ENCODE measurements at regions not wholly inside any gene's neighbourhood (a gene's known extent, or its start where the extent isn't known, plus 50 kb on each side); places are given as distances from the start of the nearest gene placed in this dataset.

DNA sequence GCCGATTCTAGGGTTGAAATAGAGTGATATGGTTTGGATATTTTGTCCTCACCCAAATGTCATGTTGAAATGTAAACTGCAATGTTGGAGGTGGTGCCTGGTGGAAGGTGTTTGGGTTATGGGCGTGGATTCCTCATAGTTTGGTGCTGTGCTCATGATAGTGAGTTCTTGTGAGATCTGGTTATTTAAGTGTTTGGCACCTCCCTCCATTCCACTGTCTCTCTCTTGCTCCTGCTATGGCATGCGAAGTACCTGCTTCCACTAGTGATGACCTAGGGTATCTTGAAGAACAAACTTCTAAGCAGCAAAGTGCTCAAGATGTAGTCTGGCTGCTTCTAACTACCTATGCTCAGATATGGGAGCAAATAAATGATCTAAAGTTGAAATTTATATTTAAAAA is 56.0 kb upstream of the TSPAN18 start:
- H3K27ac ChIP-seq (ENCODE audit: low read depth, low read length) = peak overlapping the region; percentile 95
- peak overlapping the region; percentile 48 for H3K9ac ChIP-seq (ENCODE audit: low read depth, low read length)
- H3K4me3 ChIP-seq (ENCODE audit: low read depth, low read length) = peak overlapping the region; percentile 46

DNA sequence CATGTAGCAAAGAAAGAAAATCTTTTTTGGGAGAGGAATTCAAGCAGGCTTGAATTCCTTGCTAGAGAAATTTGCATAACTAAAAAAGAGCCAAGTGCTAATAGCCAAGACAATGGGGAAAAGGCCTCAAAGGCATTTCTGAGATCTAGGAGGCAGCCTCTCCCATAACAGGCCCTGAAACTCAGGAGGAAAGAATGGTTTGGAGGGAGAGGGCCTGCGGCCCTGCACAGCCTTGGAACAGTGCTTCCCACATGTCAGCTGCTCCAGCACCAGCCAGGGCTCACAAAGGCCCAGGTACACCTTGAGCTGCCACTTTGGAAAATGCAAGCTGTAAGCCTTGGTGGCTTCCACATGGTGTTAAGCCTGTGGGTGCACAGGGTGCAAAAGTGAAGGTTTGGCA is 55.5 kb upstream of the TSPAN18 start:
- H3K9ac ChIP-seq (ENCODE audit: low read depth, low read length) = peak overlapping the region; percentile 48
- no peaks in the 10 kb centered on the region for H3K9me3 ChIP-seq (ENCODE audit: control insufficient read depth, insufficient read depth, low read length)
- H3K27ac ChIP-seq (ENCODE audit: low read depth, low read length) = peak overlapping the region; percentile 95
- H3K27me3 ChIP-seq (ENCODE audit: control insufficient read depth, insufficient read depth, low read length) = no peaks in the 10 kb centered on the region
- peak overlapping the region; percentile 46 for H3K4me3 ChIP-seq (ENCODE audit: low read depth, low read length)
- H3K36me3 ChIP-seq (ENCODE audit: control insufficient read depth, insufficient read depth, low read length) = no peaks in the 10 kb centered on the region
- peaks cover 13% of the 10 kb centered on the region; the same call in 1 of the 2 replicates for H3K4me1 ChIP-seq (ENCODE audit: control insufficient read depth, insufficient read depth, low read length)

More for the DNA sequence above, 56.0 kb upstream of the TSPAN18 start:
- Histone ChIP-seq H3K36me3 (ENCODE audit: control insufficient read depth, insufficient read depth, low read length) (no peaks in the 10 kb centered on the region), H3K4me1 (ENCODE audit: control insufficient read depth, insufficient read depth, low read length) (peaks cover 13% of the 10 kb centered on the region; the same call in 1 of the 2 replicates), H3K9me3 (ENCODE audit: control insufficient read depth, insufficient read depth, low read length) (no peaks in the 10 kb centered on the region), H3K27me3 (ENCODE audit: control insufficient read depth, insufficient read depth, low read length) (no peaks in the 10 kb centered on the region)

DNA sequence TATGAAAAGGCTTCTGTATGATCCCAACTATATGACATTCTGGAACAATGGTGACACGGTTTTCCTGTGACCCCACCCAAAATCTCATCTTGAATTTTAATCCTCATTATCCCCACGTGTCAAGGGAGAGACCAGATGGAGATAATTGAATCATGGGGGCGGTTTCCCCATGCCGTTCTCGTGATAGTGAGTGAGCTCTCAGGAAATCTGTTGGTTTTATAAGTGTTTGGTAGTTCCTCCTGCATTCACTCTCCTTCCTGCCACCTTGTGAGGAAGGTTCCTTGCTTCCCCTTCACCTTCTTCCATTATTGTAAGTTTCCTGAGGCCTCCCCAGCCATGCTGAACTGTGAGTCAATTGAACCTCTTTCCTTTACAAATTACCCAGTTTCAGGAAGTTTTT is 53.1 kb upstream of the TSPAN18 start:
- H3K9me3 ChIP-seq (ENCODE audit: control insufficient read depth, insufficient read depth, low read length) = no peaks in the 10 kb centered on the region
- H3K4me1 ChIP-seq (ENCODE audit: control insufficient read depth, insufficient read depth, low read length) = peaks cover 13% of the 10 kb centered on the region; the same call in 1 of the 2 replicates
- H3K9ac ChIP-seq (ENCODE audit: low read depth, low read length) = no peak overlapping the region
- H3K27ac ChIP-seq (ENCODE audit: low read depth, low read length) = no peak overlapping the region
- no peaks in the 10 kb centered on the region for H3K36me3 ChIP-seq (ENCODE audit: control insufficient read depth, insufficient read depth, low read length)
- no peak overlapping the region for H3K4me3 ChIP-seq (ENCODE audit: low read depth, low read length)
- no peaks in the 10 kb centered on the region for H3K27me3 ChIP-seq (ENCODE audit: control insufficient read depth, insufficient read depth, low read length)

DNA sequence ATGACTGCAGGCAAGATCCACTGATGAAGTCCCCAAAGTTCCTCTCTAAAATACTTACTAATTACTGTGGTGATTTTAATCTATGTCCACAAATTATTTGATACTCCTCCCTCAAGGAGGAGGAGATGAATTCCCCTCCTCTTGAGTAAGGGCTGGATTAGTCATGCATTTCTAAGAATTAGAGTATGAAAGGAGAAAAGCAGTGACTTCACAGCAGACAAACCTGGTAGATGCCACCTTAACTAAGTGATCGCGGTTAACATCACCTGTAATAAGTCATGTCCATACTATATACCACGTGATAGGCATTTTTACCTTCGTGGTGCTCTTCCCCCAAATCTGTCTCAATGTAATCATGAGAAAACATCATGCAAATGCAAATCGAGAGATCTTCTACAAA is 52.0 kb upstream of the TSPAN18 start:
- H3K27me3 ChIP-seq (ENCODE audit: control insufficient read depth, insufficient read depth, low read length) = no peaks in the 10 kb centered on the region
- no peak overlapping the region for H3K4me3 ChIP-seq (ENCODE audit: low read depth, low read length)
- peaks cover 13% of the 10 kb centered on the region; the same call in 1 of the 2 replicates for H3K4me1 ChIP-seq (ENCODE audit: control insufficient read depth, insufficient read depth, low read length)
- no peak overlapping the region for H3K9ac ChIP-seq (ENCODE audit: low read depth, low read length)
- no peaks in the 10 kb centered on the region for H3K9me3 ChIP-seq (ENCODE audit: control insufficient read depth, insufficient read depth, low read length)
- H3K27ac ChIP-seq (ENCODE audit: low read depth, low read length) = no peak overlapping the region
- H3K36me3 ChIP-seq (ENCODE audit: control insufficient read depth, insufficient read depth, low read length) = no peaks in the 10 kb centered on the region

DNA sequence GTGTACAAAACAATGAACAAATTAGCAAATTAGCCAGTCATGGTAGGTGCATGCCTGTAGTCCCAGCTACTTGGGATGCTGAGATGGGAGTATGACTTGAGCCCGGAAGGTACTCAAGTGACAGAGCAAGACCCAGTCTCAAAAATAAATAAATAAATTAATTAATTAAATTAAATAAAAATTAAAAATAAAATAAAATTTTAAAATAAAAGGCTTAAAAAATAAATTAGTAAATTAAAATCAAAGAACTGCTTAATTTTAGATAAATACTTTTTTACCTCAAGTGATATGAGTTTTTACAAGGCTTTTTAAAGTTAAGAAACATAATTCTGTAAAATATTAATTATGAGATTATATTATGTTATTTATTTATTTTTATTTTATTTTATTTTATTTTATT is 50.9 kb upstream of the TSPAN18 start:
- Histone ChIP-seq H3K4me3 (ENCODE audit: low read depth, low read length) (no peak overlapping the region), H3K9me3 (ENCODE audit: control insufficient read depth, insufficient read depth, low read length) (no peaks in the 10 kb centered on the region), H3K36me3 (ENCODE audit: control insufficient read depth, insufficient read depth, low read length) (no peaks in the 10 kb centered on the region), H3K27me3 (ENCODE audit: control insufficient read depth, insufficient read depth, low read length) (no peaks in the 10 kb centered on the region), H3K27ac (ENCODE audit: low read depth, low read length) (no peak overlapping the region), H3K4me1 (ENCODE audit: control insufficient read depth, insufficient read depth, low read length) (peaks cover 9% of the 10 kb centered on the region; the same call in 1 of the 2 replicates), H3K9ac (ENCODE audit: low read depth, low read length) (no peak overlapping the region)

All from HUES48 (cell line).